GM21786 (cell line): ENCODE measurements at regions not wholly inside any gene's neighbourhood (a gene's known extent, or its start where the extent isn't known, plus 50 kb on each side); places are given as distances from the start of the nearest gene placed in this dataset.
"Not testable (repeated sequence)": the region's sequence is repeated elsewhere in the genome, so short reads cannot be mapped to it uniquely, and the experiment has no call there.

Source experiments
- ATAC-seq: cut with Tn5 transposase; IDR thresholded peaks from one replicate; pipeline ENCODE4 v1.9.1; 2021; ENCODE audit not compliant: unreplicated experiment

GRCh38 chr17:45554479-45554878 is 64.0 kb upstream of the PLEKHM1 start:
- ATAC-seq: not testable (repeated sequence)

GRCh38 chr17:45558821-45559220 is 68.3 kb upstream of the PLEKHM1 start:
- not testable (repeated sequence) for ATAC-seq

- not testable (repeated sequence) for ATAC-seq
Measured at GRCh38 chr17:45562868-45563267, 72.3 kb upstream of the PLEKHM1 start.

GRCh38 chr17:45563283-45563682 is 72.8 kb upstream of the PLEKHM1 start:
- ATAC-seq: not testable (repeated sequence)

- ATAC-seq: not testable (repeated sequence)
Measured at GRCh38 chr17:45568275-45568674, 77.8 kb upstream of the PLEKHM1 start.

- not testable (repeated sequence) for ATAC-seq
Measured at GRCh38 chr17:45573326-45573725, 82.8 kb upstream of the PLEKHM1 start.

- ATAC-seq: no peak
Measured at GRCh38 chr17:45573924-45574770, 83.6 kb upstream of the PLEKHM1 start.

- ATAC-seq: no peak
Measured at GRCh38 chr17:45575126-45575885, 84.8 kb upstream of the PLEKHM1 start.

GRCh38 chr17:45576527-45577307 is 86.2 kb upstream of the PLEKHM1 start:
- ATAC-seq: not testable (repeated sequence)

- ATAC-seq: no peak
Measured at GRCh38 chr17:45577571-45578279, 87.2 kb upstream of the PLEKHM1 start.

GRCh38 chr17:45578516-45579455 is 88.3 kb upstream of the PLEKHM1 start:
- no peak for ATAC-seq

- no peak for ATAC-seq
Measured at GRCh38 chr17:45579529-45580495, 89.3 kb upstream of the PLEKHM1 start.

- no peak for ATAC-seq
Measured at GRCh38 chr17:45580924-45581323, 90.4 kb upstream of the PLEKHM1 start.

- no peak for ATAC-seq
Measured at GRCh38 chr17:45581860-45582259, 91.3 kb upstream of the PLEKHM1 start.

- ATAC-seq: peak; percentile 41
Measured at GRCh38 chr17:45584092-45585036, 93.8 kb upstream of the PLEKHM1 start.

- peak; percentile 67 for ATAC-seq
Measured at GRCh38 chr17:45585037-45585733, 94.7 kb upstream of the PLEKHM1 start.
